Ishikawa (cell line): ENCODE measurements at regions not wholly inside any gene's neighbourhood (a gene's known extent, or its start where the extent isn't known, plus 50 kb on each side); places are given as distances from the start of the nearest gene placed in this dataset.

Experiments used
- CREB1 ChIP-seq: IDR thresholded peaks from 2 replicates; pipeline ENCODE4 v1.6.1; 2012; ENCODE audit warnings: low read depth
- EGR1 ChIP-seq: IDR thresholded peaks from 2 replicates; pipeline ENCODE4 v1.6.1; 2012
- EP300 ChIP-seq: IDR thresholded peaks from 2 replicates; pipeline ENCODE4 v1.6.1; 2012; ENCODE audit warnings: borderline replicate concordance
- NFIC ChIP-seq: IDR thresholded peaks from 2 replicates; pipeline ENCODE4 v1.6.1; 2012
- YY1 ChIP-seq: IDR thresholded peaks from 2 replicates; pipeline ENCODE4 v1.6.1; 2012; ENCODE audit warnings: low read depth

DNA sequence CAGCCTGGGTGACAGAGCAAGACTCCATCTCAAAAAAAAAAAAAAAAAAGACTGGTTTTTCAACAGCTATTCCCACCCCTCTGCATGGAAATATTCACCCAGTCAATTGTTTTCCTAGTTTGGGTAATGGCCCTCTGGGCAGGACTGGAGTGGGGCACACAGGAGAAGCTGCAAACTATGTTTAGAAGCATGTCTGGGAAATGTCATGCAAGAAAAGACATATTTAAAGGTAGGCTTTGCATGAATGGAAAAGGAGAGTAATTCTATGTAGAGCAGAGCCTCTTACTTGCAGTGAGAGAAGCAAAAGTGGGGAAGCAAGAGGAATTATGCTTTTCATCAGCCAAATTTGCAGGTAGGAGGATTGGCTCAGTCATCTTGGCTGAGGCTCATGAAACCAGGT is 276.5 kb upstream of the PLEKHG7 start:
- TF ChIP-seq EGR1 (no peak), EP300 (no peak), CREB1 (no peak), NFIC (no peak), YY1 (no peak)
